IPS DF 19.7 (cell line): ENCODE measurements at regions not wholly inside any gene's neighbourhood (a gene's known extent, or its start where the extent isn't known, plus 50 kb on each side); places are given as distances from the start of the nearest gene placed in this dataset.
"Not testable (repeated sequence)": the region's sequence is repeated elsewhere in the genome, so short reads cannot be mapped to it uniquely, and the experiment has no call there.

ENCODE experiments used
- DNase-seq: peaks from one replicate; pipeline ENCODE4 v3.0.0-alpha.2; 2013; ENCODE audit warnings: low read depth, low spot score

DNA sequence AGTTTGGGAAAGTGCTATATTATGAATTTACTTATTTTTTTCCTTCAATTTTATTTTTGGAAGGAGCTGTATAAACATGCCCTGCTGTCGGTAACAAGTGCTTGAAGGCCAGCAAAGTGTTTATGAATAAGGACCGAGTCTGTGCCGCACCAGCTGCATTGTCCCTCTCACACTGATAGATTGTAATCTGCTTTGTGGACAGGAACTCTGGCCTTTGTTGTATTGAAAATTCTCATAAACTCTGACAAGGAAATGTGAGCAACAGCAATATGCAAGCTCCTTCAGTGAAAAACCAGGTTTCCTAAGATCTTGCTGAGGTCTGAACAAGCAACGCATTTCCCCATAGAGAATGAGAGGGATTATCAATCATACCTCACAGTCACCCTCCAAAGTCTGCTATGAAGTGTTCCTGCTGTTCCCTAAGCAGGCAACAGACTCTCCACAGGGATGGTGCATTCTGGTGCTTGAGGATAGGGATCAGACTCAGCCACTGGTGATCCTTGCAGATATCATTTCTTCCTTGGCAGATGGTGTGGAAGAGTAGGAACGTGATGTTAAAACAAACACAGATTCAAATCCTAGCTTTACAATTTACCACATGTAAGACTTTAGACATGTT lies 109.6 kb downstream of the KCNJ2 start:
- DNase-seq, result no peak

DNA sequence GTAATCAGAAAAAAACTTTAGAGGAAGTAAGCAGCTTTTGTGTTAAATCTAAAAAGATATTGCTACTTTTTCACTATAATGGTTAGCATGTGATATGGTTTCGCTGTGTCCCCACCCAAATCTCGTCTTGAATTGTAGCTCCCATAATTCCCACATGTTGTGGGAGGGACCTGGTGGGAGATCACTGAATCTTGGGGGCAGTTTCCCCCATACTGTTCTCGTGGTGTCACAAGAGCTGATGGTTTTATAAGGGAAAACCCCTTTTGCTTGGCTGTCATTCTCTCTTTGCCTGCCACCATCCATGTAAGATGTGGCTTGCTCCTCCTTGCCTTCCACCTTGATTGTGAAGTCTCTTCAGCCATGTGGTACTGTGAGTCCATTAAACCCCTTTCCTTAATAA lies 117.1 kb downstream of the KCNJ2 start:
- DNase-seq, result no peak

DNA sequence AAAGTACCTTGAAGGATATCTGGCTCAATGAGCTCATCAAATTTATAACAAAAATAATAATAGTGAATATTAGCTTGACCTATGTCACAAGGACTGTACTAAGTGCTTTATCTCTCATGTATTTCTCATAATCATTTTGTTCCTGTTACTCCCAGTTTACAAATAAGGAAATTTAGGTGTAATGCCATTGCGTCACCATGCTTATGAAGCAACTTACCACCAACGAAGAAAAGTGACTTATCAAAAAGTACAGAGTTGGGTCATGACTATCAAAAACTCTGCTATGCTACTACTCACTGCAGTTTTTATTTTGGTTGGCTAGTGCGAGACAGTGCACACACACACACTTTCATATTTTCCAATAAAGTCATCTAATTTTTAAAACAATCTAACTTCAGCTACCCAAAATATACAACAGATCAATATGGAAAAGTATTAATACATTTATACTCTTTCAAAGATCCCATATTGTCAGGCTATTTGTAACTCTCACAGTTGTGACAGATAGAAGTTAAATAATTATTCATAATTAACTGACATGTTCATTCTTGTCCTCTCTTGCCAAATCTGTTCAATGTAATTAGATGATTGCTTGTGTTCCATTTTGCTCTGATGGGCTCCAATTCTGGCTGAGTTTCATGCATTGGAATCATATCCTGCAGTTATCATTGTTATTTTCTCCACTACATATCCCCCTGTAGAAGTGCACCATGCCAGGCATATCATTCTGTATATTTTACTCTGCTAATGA lies 119.4 kb downstream of the KCNJ2 start:
- DNase-seq, result no peak

DNA sequence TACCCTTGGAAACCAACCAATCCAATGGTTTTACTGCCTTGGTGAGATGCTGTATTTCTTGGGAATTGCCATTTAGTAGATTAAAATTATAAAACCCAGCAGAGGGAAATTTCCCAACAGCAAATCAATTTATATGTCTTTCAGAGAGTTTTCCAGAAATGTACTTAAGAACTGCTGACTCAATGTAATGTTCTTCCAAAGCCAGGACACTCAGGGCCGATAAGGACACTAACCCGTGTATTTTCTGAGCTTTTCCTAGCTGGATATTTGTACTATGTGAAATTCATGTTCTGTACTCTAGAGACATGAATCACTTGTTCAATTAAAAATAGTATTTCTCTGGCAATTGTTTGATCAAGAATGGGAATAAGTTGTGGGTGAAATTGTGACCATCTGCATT lies 121.4 kb downstream of the KCNJ2 start:
- no peak for DNase-seq

DNA sequence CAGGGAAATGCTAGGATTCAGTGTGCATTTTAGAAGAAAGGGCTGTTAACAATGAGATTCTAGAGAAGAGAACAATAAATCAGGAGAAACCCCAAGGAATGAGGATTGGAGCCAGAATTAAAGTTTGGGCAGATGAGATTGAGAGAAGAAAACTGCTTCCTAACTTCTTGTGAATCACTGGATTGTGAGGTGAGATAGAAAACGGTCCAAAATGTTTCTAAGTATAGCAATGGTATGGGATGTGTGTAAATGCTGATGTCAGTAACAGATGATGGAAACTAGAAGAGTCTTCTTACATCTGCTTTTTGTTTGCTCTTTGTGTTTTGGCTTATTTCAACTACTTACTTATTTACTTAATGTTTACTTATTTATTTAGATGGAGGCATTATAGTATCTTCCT lies 123.0 kb downstream of the KCNJ2 start:
- no peak for DNase-seq

DNA sequence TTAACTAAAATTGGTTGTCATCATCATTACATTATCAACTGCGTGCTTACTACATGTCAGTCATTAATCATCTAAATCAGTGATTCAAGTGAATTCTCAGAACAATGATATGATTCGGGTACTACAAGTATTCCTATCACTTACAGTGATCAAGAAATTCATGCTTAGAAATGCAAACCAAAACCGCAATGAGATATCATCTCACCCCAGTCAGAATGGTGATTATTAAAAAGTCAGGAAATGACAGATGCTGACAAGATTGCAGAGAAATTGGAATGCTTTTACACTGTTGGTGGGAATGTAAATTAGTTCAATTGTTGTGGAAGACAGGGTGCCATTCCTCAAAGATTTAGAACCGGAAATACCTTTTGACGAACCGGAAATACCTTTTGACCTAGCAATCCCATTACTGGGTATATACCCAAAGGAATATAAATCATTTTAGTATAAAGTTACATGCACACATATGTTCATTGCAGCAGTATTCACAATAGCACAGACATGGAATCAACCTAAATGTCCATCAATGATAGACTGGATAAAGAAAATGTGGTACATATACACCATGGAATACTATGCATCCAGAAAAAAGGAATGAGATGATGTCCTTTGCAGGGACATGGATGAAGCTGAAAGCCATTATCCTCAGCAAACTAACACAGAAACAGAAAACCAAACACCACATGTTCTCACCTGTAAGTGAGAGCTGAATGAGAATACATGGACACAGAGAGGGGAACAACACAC lies 124.4 kb downstream of the KCNJ2 start:
- not testable (repeated sequence) for DNase-seq

DNA sequence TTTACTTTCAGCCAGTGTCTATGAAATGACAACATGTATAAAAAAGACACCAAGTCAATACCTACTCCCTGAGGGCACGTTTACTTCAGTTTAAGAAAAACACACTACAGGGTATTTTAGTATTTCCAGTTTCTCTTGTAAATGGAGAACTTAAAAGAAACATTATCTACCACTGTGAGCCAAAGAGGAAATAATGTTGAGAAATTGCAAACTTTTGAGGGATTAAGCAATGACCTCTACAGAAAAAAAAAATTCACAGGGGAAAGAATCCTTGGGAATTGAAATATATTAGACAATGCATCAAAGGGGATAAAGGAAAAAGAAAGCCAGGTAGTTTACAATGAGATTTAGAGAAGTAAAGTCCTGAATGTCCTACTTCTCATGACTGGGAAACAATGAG lies 126.0 kb downstream of the KCNJ2 start:
- DNase-seq, result no peak

DNA sequence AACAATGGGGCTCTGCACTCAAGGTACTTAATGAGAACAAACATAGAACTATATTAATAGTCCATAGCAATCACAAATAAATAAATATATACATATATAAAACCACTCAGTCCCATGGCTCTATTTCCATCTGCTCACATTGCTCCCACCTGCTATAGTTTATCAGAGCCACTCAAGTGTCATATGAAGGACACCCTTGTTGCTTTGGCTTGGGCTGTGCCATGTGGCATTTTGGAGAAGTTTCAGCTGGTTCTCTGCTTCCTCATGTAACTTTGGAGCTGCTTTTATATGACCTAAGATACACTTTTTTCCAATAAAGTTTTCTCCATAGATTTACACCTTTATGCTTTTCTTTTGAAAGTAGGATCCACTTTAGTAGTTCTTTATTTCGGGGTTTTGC lies 126.4 kb downstream of the KCNJ2 start:
- DNase-seq, result no peak

DNA sequence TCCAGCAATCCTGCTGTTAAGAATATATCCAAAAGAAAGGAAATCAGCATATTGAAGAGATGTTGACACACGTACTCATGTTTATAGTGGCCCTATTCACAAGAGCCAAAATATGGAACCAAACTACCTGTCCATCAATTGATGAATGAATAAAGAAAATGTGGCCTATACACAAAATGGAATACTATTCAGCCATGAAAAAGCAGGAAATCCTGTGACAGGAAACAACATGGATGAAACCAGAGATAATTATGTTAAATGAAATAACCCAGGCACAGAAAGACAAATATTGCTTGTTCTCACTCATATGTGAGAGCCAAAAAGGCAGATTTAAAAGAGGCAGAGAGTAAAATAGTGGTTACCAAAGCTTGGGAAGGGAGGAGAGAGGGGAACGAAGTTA lies 127.1 kb downstream of the KCNJ2 start:
- no peak for DNase-seq

DNA sequence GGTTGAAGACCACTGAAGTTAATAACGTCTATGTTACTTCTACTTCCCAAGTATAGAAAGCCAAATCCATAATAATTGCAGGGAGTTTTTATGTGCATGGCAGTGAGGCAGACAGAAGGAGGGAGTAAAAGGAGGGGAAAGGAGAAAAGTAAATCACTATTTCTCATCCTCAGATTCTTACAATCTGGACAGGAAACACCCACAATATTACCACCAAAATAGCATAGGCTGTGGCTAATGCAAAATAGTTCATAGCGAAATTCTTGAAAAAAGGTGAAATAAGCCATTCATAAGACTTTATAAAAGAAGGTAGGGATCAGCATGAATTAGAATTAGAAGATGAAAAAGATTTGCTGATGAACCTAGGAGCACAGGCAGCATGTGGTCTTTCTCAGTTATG lies 128.1 kb downstream of the KCNJ2 start:
- DNase-seq, result no peak

DNA sequence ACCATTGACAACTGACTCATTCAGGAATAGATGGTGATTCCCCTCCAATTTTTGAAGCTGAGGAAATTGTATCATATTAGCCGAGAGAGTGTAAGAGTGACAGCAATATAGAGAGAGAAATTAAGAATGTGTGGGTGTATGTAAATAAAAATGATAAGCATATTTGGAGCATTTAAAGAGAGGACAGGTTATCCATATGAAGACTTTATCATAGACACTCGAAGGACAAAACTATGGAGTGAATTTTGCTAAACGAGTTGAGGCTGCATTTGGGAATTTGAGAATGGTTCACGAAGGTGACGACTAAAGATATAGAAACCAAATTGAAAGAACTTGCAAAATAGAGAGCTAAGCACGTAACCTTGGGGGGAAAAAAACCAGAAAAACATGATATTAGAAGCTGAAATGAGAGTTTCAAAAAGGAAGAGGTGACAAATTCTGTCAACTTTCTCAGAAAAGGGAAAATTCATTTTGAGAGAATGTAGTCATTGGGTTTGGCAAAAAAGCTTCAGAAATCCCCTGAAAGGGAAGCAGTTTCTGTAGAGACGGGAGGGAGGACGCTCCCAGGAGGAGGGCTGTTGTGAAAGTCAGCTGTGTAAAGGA lies 129.7 kb downstream of the KCNJ2 start:
- DNase-seq, result no peak

DNA sequence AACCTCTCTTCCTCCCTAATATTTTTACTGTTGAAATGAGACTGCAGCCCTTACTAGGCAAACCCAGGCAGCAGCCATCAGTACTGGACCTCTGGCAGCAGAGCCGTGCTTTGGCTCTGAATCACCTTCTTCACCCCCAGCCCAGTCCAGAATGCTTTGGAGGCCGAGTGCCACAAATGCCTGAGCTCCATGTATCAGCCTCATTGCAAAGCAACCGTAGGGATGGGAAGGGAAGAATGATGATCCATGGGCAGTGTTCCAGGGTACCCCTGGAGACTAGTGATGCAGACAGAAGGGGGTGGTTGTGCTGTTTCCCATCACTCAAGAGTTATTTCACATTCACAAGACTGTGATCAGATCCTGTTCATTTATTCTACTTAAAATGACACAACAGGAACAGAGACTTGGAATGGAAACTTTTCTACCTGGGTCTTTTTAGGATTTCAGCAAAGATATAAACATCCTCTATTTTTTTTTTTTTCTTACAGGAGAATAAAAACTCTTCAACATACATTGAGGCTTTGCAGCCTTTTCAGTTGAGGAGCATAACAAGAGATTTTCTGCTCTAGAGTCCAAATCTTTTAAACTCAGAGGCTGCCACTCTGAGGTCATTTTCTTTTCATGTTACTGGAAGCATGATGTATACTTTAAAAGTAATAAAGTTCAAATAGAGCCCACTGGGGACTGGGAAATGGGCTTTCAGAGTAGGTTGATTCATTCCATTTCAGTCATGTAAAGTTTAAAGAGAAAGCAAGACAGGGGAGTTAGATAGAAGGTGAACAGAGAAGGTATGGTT lies 138.3 kb downstream of the KCNJ2 start:
- no peak for DNase-seq

DNA sequence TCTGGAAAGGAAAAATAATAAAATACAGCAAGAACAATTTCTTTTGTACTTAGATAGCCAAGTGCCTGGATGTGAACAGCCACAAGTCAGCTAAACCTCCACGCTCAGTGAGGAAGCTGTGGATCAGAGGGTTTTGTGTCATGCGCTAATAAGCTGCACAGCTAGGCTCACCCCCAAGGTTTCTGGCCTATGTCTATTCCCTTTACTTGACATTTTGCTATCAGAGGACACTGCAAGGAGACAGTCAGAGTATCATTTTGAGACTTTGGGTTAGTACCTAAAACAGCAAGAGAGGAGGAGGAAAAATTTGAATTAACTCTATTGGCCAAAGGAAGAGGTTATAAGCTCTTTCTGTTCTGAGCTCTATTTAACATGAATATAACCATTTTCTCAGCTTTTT lies 139.3 kb downstream of the KCNJ2 start:
- no peak for DNase-seq

DNA sequence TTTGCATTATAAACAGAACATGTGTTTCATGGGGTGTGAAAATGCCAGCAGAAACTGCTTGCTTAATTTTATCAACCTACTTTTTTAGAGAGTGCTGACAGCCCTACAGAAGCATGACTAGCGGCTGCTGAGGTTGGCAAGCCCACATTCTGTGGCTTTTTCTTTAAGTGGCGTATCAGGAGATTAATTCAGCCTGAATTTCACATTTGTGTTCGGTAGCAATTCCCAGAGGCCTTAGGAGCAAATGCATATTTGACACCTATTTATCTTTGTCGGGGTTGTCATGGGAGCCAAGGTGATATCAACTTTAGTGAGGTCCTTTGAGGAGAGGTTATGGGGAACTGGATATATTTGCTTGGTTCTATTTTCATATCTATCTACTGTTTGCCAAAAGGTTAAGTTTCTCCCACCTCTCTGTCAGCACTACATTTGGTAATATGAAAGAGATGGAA lies 140.9 kb downstream of the KCNJ2 start:
- DNase-seq, result no peak

DNA sequence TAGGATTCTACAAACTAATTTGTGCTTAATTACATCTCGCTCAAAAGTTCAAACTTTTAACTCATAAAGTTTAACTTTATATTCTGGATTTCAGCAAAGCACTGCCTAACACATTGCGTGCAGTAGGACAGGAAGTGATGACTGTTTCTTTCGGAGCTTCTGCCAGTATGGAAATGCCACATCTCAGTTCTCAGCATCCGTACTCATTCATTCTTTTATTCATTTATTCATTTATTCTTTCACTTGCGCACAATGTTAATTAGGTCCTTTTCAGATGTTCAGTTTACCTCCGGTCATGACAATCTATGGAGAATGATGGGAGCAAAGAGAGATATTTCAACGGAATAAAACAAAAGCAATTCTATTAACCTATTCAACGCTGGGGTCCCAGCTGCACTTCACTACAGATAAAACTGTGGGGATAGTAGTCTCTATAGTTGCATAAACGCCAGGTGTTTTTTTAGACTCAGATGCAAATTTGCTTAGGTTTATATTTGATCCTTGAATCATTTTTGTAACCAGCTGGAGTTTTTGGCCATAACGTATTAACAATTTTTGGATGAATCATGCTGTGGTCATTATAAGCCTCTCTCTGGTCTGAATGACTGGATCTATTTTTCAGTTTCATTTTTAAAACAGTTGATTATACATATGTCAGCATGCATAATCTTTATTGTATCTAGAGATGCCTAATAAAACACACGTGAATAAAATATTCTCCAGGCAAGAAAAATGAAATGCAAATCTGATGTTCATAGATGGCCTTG lies 143.9 kb downstream of the KCNJ2 start:
- no peak for DNase-seq

DNA sequence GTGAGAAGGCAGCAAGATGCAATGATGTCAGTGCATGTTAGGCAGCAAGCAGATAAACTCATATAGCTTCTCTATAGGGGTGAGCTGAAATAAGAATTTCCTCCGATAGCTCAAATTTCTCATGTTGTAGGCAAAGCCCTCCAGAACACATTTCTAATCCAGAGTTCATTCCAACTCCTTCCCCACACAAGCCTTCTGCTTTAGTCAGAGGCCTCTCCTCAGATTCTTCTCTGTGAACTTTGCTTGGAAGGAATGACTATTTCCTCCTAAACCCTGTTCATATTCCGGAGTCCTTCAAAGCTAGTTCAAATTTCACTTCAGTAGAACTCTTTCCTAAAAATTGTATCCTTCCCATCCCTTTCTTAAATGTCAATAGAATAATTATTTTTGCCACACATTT lies 144.8 kb downstream of the KCNJ2 start:
- DNase-seq, result no peak

DNA sequence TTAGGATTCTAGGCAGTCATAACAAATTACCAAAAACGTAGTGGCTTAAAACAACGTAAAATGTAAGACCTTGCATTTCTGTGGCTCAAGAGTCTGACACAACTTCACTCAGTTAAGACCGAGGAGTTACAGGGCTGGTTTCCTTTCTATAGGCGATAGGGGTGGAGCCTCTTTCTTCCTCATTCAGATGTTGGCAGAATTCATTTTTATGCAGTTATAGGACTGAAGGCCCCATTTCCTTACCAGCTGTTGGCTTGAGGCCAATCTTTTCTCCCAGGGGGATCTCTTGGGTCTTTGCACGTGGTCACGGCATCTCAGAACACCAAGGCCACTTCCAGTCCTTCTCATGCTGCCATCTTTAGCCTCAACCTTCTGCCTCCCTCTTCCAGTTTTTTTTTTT lies 145.2 kb downstream of the KCNJ2 start:
- DNase-seq, result no peak

DNA sequence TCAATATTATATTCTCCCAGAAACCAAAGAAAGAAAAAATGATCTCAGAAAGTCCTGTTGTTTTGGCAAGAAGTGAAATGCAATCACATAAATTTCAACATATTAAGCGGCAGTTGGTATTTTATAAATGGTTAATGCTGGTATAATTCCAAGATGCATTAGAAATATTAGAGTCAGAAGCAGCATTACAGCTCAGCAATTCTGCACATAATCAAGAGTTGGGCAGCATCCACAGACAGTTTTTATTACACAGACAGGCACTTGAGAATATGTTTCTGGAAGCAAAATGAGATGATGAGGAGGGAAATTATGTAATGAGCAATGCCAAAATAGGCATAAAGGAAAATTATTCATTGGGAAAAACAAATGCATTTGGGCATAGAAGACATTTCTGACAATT lies 148.1 kb downstream of the KCNJ2 start:
- no peak for DNase-seq

DNA sequence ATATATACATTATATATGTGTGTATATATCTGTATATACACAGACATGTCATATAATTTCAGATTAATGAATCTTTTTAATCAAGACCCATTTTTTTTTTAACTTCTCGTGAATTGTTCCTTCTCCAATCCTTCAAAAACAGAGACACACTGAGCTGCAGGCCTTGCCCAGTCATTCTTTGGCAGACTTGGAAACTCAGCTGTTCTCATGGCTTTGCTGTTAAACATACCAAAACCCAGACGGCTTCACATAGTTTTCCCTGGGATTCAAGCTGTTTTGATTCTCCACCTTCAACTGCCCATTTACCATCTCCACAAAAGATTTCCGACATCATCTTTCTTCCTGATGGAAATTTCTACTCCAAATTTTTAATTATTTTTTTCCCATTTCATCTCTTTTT lies 148.7 kb downstream of the KCNJ2 start:
- no peak for DNase-seq

DNA sequence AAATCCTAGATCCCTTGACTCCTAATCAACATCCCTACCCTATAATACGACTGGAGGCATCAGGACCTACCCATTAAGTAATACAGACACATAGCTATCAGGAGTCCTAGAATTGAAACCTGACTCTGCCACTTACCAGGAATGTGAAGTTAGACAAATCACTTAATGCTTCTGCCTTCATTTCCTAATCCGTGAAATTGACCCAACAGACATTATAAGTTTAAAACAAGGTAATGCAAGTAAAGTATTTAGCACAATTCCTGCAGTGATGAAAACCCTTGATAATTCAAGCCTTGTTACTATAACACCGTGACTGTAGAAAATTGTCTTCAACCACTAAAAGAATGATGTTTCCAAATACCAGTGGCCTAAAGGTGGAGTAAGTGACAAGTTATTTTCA lies 150.2 kb downstream of the KCNJ2 start:
- DNase-seq, result no peak
